GM12892 (cell line): ENCODE measurements at regions not wholly inside any gene's neighbourhood (a gene's known extent, or its start where the extent isn't known, plus 50 kb on each side); places are given as distances from the start of the nearest gene placed in this dataset.

Experiments used
- POLR2A ChIP-seq: IDR thresholded peaks from 2 replicates; pipeline ENCODE4 v1.6.1; 2011; ENCODE audit warnings: low read depth, low read length, control low read depth
- POLR2AphosphoS5 ChIP-seq: IDR thresholded peaks from 2 replicates; pipeline ENCODE4 v1.6.1; 2011; ENCODE audit warnings: low read depth, low read length, control low read depth

DNA sequence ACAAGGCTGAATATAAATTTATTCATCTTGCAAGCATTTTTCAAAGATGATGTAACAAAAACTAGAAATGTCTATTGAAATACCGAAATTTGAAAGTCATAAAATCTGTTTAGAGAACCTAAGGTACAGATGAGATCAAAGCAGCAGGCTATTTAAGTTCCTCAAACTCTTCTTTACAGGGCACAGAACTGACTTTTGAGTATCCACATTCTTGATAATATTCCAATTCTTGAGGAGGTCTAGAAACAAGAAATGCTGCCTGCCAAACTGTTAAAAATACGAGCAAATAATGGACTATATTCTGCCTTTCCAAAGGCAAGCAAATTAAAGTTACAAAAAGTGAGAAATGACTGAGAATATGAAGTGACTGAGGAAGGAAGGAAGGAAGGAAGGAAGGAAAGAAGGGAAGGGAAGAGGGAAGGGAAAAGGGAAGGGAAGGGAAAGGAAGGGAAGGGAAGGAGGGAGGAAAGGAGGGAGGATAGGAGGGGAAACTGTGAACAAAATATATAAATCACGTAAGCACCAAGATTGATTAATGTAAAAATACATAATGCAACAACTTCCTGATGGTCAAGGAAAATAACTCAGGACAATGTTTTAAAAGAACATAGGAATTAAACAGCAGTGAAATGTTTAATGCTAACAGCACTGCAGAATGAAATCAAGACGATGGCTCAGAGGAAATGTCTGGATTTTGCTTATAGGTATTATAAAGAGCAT lies 248.9 kb upstream of the HNRNPA3 start:
- TF ChIP-seq POLR2AphosphoS5 (no peak), POLR2A (no peak)
